Activated CD8-positive, alpha-beta T cell treated with anti-CD3 and anti-CD28 coated beads, Interleukin-2, amount 10 ng/mL, durations not matched to agents 7 days and 5 days (primary cell): ENCODE measurements at regions not wholly inside any gene's neighbourhood (a gene's known extent, or its start where the extent isn't known, plus 50 kb on each side); places are given as distances from the start of the nearest gene placed in this dataset.

Source experiments
- ATAC-seq: fragments of 150-1000 bp; cut with Tn5 transposase; one replicate; pipeline ENCODE4 v1.10.0; 2021; ENCODE audit warnings: moderate library complexity
- CTCF ChIA-PET: fragments of 350-600 bp; sonication (Branson Sonifier 250); formaldehyde crosslinking; loops from one replicate; lab custom pipeline; 2021; ENCODE audit warnings: antibody characterized with exemption; lab: Charles Lee
- POLR2A ChIA-PET: fragments of 350-600 bp; sonication (Branson Sonifier 250); formaldehyde crosslinking; loops from one replicate; lab custom pipeline; 2021; ENCODE audit warnings: antibody characterized with exemption; lab: Charles Lee
- DNase-seq: peaks from one replicate; pipeline ENCODE4 v3.0.0-alpha.2; 2020
- H3K27ac Mint-ChIP-seq: one replicate; pipeline ENCODE4 v1.8.0; 2021; ENCODE audit warnings: mild to moderate bottlenecking, mixed read lengths
- H3K27me3 Mint-ChIP-seq: one replicate; pipeline ENCODE4 v1.8.0; 2021; ENCODE audit warnings: low read depth, mixed read lengths
- H3K36me3 Mint-ChIP-seq: one replicate; pipeline ENCODE4 v1.8.0; 2021; ENCODE audit warnings: low read depth, mixed read lengths
- H3K4me1 Mint-ChIP-seq: one replicate; pipeline ENCODE4 v1.8.0; 2021; ENCODE audit warnings: low read depth, mixed read lengths
- H3K4me3 Mint-ChIP-seq: one replicate; pipeline ENCODE4 v1.8.0; 2021; ENCODE audit warnings: mild to moderate bottlenecking, mixed read lengths
- H3K9me3 Mint-ChIP-seq: one replicate; pipeline ENCODE4 v1.8.0; 2022; ENCODE audit warnings: mixed read lengths; ENCODE audit not compliant: insufficient read depth

- H3K4me1 Mint-ChIP-seq: no peaks in the 10 kb centered on the region
- POLR2A ChIA-PET: no interaction called here
Observed at GRCh38 chr1:37250371-37250770, 216.1 kb upstream of the GRIK3 start.

DNA sequence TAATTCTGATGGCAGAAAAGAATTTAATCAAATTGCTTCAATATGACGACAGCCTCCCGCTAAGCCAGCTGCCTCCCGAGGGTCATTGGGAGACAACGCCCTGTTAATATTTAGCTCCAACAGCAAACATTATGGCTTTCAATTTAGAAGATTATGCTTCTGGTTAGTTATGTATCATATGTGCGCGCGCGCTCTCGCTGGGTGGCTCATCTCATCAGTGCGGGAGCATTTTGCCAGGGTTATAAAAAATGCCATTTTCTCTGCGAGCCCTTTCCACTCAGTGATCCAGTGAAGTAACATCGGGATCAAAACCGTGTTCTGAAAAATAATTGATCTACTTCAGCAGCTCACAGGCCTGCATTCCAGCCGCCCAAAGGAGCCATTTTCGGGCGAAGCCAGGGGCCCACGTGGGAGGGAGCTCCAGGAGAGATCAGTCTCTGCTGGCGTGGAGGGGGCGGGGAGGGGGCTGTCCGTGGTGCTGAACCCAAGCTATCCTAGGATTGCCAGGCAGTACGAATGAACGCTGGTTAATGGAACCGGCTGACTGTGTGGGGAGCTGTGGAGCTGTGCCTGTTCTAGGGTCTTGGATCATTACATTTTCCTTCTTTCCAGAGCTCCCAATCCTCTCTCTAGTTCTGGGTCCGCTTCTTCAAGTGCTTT lies 219.1 kb upstream of the ZC3H12A start:
- ChIA-PET POLR2A (no interaction called here), CTCF (no interaction called here)
- Mint-ChIP-seq H3K27ac (no peak overlapping the region), H3K4me1 (no peaks in the 10 kb centered on the region), H3K9me3 (no peaks in the 10 kb centered on the region), H3K27me3 (peaks cover 9% of the 10 kb centered on the region), H3K36me3 (no peaks in the 10 kb centered on the region), H3K4me3 (no peak overlapping the region)
- no peak for ATAC-seq
- peak; percentile 41 for DNase-seq

More at GRCh38 chr1:37250371-37250770, 216.1 kb upstream of the GRIK3 start:
- H3K27me3 Mint-ChIP-seq: peaks cover 3% of the 10 kb centered on the region
- no peaks in the 10 kb centered on the region for H3K36me3 Mint-ChIP-seq
- ATAC-seq (no peak), DNase-seq (no peak)
- no peak overlapping the region for H3K27ac Mint-ChIP-seq
- no peaks in the 10 kb centered on the region for H3K9me3 Mint-ChIP-seq
- CTCF ChIA-PET: no interaction called here
- H3K4me3 Mint-ChIP-seq: no peak overlapping the region

DNA sequence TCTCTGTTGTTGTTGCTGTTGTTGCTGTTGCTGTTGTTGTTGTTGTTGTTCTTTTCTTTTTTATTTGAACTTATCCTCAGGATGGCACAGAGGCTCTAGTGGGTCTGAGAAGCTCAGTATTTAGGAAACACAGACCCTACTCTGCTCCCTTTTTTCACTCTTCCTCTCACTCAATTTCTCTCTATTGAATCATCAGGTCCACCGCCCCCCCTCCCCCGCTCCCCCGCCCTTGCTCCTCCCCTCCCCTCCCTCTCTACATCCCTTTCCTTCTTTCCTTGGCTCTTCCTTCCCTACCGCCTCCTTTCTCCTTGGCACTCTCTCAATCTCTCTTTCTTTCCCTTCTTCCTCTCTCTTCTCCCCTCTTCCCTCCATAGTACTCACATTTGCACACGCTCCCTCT lies 218.5 kb upstream of the ZC3H12A start:
- Mint-ChIP-seq H3K36me3 (no peaks in the 10 kb centered on the region), H3K27me3 (peaks cover 9% of the 10 kb centered on the region), H3K4me1 (no peaks in the 10 kb centered on the region), H3K9me3 (no peaks in the 10 kb centered on the region), H3K4me3 (no peak overlapping the region), H3K27ac (no peak overlapping the region)
- ATAC-seq: no peak
- DNase-seq: no peak
- POLR2A ChIA-PET: no interaction called here
- CTCF ChIA-PET: no interaction called here

- Mint-ChIP-seq H3K27me3 (peaks cover 9% of the 10 kb centered on the region), H3K9me3 (no peaks in the 10 kb centered on the region), H3K4me1 (no peaks in the 10 kb centered on the region), H3K27ac (no peak overlapping the region), H3K4me3 (no peak overlapping the region), H3K36me3 (no peaks in the 10 kb centered on the region)
- no peak for ATAC-seq
- ChIA-PET CTCF (no interaction called here), POLR2A (no interaction called here)
- DNase-seq: no peak
Observed at GRCh38 chr1:37257646-37258045, 216.7 kb upstream of the ZC3H12A start.

GRCh38 chr1:37258068-37258467 lies 216.3 kb upstream of the ZC3H12A start:
- POLR2A ChIA-PET: no interaction called here
- Mint-ChIP-seq H3K4me3 (no peak overlapping the region), H3K27ac (no peak overlapping the region)

DNA sequence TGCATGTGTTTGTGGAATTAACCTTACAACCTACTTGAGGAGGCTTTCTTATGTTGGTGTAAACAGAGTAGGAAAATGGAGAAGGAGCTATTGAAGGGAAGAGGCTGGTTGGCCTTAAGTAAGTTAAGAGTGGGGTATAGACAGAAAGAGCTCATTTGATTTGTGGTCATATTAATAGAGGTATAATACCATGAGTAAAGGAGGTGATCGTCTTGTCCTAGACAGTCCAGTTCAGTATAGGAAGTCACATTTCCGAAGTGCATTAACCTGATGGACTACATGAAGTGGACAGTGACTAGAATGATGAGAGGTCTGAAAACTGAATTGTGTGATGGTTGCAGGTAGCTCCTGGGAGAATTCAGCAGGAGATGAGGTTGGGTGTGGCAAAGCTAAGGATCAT lies 215.4 kb upstream of the ZC3H12A start:
- POLR2A ChIA-PET: no interaction called here
- H3K27me3 Mint-ChIP-seq: peaks cover 9% of the 10 kb centered on the region
- H3K4me1 Mint-ChIP-seq: no peaks in the 10 kb centered on the region
- no peaks in the 10 kb centered on the region for H3K36me3 Mint-ChIP-seq
- DNase-seq (no peak), ATAC-seq (no peak)
- H3K9me3 Mint-ChIP-seq: no peaks in the 10 kb centered on the region
- H3K4me3 Mint-ChIP-seq: no peak overlapping the region
- no peak overlapping the region for H3K27ac Mint-ChIP-seq
- CTCF ChIA-PET: no interaction called here

More at GRCh38 chr1:37258068-37258467, 216.3 kb upstream of the ZC3H12A start:
- H3K9me3 Mint-ChIP-seq: no peaks in the 10 kb centered on the region
- peaks cover 9% of the 10 kb centered on the region for H3K27me3 Mint-ChIP-seq
- no peaks in the 10 kb centered on the region for H3K4me1 Mint-ChIP-seq
- no peak for ATAC-seq
- no peaks in the 10 kb centered on the region for H3K36me3 Mint-ChIP-seq
- no peak for DNase-seq
- CTCF ChIA-PET: no interaction called here

DNA sequence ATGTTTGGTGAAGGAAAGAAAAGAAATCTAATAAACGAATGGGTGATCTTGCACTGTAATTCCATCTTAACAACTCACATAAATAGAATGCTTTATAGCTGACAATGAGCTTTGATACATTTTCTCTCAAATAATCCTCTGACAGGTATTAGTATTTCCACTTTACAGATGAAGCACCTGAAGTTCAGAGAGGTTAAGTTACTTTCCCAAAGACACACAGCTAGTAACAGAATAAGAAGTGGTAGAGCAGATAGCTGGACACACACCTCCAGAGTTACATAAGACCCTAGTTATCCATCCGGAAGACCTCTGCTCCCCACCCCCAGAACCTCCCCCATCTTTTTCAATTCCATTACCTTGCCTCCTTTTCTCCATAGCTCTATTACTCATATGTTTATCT lies 213.3 kb upstream of the ZC3H12A start:
- Mint-ChIP-seq H3K27me3 (peaks cover 2% of the 10 kb centered on the region), H3K36me3 (no peaks in the 10 kb centered on the region), H3K4me3 (no peak overlapping the region), H3K9me3 (no peaks in the 10 kb centered on the region), H3K4me1 (no peaks in the 10 kb centered on the region), H3K27ac (no peak overlapping the region)
- POLR2A ChIA-PET: no interaction called here
- DNase-seq (no peak), ATAC-seq (no peak)
- CTCF ChIA-PET: no interaction called here

DNA sequence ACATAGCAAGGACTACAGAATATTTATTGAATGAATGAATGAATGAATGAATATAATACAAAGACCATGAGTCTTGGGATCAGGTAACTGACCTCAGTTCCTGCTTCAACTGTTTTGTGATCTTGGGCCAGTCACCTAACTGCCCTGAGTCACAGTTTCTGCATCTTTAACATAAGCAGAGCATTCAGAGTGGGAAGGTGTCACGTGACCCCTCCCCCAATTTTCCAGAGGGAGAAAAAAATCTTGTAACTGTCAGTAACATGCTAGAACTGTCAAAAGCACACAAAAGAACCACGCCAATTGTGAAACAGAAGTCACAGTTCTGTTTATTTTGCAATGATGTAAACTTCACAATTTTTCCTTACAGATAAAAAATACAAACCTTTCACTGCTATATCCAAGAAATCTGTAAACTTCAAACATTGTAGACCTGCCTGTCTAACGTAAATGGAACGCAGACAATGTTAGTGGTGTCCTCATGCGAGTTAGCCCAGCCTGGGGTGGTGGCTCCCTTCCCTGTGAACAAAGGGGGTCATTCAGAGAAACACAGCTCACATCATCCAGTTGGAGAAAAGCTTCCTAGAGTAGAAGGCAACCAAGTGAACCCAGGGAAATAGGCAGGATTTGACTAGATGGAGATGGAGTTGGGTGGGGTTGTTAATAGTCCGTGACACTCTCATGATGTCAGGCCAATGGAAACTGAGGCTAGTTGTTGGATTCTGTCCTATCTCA lies 211.8 kb upstream of the ZC3H12A start:
- POLR2A ChIA-PET: no interaction called here
- ATAC-seq (no peak), DNase-seq (no peak)
- CTCF ChIA-PET: no interaction called here
- H3K4me1 Mint-ChIP-seq: no peaks in the 10 kb centered on the region
- H3K4me3 Mint-ChIP-seq: no peak overlapping the region
- H3K27me3 Mint-ChIP-seq: no peaks in the 10 kb centered on the region
- no peak overlapping the region for H3K27ac Mint-ChIP-seq
- no peaks in the 10 kb centered on the region for H3K9me3 Mint-ChIP-seq
- H3K36me3 Mint-ChIP-seq: no peaks in the 10 kb centered on the region

- POLR2A ChIA-PET: no interaction called here
- Mint-ChIP-seq H3K27ac (no peak overlapping the region), H3K27me3 (no peaks in the 10 kb centered on the region), H3K36me3 (no peaks in the 10 kb centered on the region), H3K4me3 (no peak overlapping the region), H3K9me3 (no peaks in the 10 kb centered on the region), H3K4me1 (no peaks in the 10 kb centered on the region)
- CTCF ChIA-PET: no interaction called here
- DNase-seq (no peak), ATAC-seq (no peak)
Observed at GRCh38 chr1:37265156-37265555, 209.2 kb upstream of the ZC3H12A start.

DNA sequence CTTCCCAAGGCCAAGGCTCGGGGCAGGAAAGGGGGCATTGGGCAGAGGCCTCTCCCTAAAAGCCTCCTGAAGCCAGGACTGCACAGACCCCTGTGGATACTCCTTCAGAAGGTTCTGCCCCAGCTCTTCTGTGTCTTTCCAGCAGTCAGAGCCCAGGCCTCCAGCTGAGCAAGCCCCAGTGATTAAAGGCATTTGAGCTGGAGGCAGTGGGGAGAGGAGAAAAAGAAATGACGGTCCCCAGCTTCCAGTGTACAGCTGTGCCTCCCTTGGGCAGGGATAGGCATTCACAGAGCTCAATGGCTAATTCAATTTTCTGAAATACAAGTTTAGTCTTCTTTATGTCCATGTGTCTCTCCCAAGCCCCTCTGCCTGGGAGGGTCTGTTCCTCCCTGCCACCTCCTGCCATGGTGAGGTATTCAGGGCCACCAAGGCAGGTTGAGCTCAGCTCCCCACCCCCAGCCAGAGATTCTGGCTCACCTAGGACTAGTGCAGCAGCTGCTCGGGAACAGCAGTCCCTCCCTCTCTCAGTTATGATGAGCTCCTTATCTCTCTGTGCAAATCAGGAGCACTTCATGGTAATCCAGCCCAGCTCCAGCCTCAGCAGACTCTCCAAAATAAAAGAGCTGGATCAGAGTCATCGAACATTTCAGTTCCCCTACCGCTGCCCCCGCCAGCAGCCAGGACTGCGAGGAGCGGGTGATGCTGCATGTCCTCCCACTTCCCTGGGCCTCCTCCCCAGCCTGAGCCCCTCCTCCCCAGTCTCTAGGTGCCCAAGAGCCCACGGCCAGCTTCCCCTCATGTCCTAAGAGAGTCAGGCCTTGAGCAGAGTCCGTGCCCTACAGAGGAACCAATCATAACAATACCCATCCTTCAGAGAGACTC lies 208.4 kb upstream of the ZC3H12A start:
- Mint-ChIP-seq H3K9me3 (no peaks in the 10 kb centered on the region), H3K27ac (no peak overlapping the region), H3K4me1 (no peaks in the 10 kb centered on the region), H3K27me3 (no peaks in the 10 kb centered on the region), H3K4me3 (no peak overlapping the region), H3K36me3 (no peaks in the 10 kb centered on the region)
- ChIA-PET CTCF (no interaction called here), POLR2A (no interaction called here)
- no peak for ATAC-seq
- DNase-seq: no peak

GRCh38 chr1:37267111-37267835 lies 207.1 kb upstream of the ZC3H12A start:
- no peak overlapping the region for H3K27ac Mint-ChIP-seq
- no peaks in the 10 kb centered on the region for H3K36me3 Mint-ChIP-seq
- ChIA-PET POLR2A (no interaction called here), CTCF (no interaction called here)
- no peak for DNase-seq
- no peak overlapping the region for H3K4me3 Mint-ChIP-seq
- ATAC-seq: no peak
- H3K4me1 Mint-ChIP-seq: no peaks in the 10 kb centered on the region
- H3K9me3 Mint-ChIP-seq: no peaks in the 10 kb centered on the region
- no peaks in the 10 kb centered on the region for H3K27me3 Mint-ChIP-seq
